ENCODE measurements at regions not wholly inside any gene's neighbourhood (a gene's known extent, or its start where the extent isn't known, plus 50 kb on each side); places are given as distances from the start of the nearest gene placed in this dataset.

DNA sequence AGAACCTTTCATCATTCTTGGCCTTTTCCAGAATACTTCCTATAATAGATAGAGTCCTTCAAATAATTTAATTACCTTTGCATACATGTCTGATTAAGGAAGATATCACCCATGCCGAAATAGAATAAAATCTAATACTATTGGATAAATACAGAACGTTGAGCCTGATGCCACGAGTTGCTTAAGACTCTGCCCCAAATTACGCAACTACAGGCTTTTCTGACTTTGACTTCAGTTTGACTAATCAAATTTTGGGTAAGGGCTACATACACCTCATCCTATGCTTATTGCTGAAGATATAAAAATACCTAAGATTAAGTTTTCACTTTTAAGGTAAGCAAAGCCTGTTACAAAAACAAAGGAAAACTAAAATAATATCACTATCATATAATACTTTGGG lies 1065.1 kb upstream of the NRXN1 start:
- TF ChIP-seq, protein P1, sequence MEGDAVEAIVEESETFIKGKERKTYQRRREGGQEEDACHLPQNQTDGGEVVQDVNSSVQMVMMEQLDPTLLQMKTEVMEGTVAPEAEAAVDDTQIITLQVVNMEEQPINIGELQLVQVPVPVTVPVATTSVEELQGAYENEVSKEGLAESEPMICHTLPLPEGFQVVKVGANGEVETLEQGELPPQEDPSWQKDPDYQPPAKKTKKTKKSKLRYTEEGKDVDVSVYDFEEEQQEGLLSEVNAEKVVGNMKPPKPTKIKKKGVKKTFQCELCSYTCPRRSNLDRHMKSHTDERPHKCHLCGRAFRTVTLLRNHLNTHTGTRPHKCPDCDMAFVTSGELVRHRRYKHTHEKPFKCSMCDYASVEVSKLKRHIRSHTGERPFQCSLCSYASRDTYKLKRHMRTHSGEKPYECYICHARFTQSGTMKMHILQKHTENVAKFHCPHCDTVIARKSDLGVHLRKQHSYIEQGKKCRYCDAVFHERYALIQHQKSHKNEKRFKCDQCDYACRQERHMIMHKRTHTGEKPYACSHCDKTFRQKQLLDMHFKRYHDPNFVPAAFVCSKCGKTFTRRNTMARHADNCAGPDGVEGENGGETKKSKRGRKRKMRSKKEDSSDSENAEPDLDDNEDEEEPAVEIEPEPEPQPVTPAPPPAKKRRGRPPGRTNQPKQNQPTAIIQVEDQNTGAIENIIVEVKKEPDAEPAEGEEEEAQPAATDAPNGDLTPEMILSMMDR (IDR thresholded peaks at IDR 0.05) = no peak
- DNase-seq (ENCODE audit: low spot score) = no peak
- no peak overlapping the region for H3K27ac ChIP-seq
- H3K4me3 ChIP-seq = no peak overlapping the region

DNA sequence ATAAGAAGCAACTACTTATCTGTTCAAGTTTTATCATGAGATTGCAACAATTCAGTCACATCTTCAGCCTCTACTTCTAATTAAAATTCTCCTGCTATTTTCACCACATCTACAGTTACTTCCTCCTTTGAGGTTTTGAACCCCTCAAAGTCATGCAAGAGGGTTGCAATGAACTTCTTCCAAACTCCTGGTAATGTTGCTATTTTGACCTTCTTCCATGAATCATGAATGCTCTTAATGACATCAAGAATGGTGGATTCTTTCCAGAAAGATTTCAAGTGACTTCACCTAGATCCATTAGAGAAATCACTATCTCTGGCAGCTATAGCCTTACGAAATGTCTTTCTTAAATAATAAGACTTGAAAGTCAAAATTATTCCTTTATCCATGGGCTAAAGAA lies 1052.8 kb upstream of the NRXN1 start:
- Histone ChIP-seq H3K27ac (no peak overlapping the region), H3K4me3 (no peak overlapping the region)
- TF ChIP-seq, protein P1 (IDR thresholded peaks at IDR 0.05) = no peak
- no peak for DNase-seq (ENCODE audit: low spot score)

DNA sequence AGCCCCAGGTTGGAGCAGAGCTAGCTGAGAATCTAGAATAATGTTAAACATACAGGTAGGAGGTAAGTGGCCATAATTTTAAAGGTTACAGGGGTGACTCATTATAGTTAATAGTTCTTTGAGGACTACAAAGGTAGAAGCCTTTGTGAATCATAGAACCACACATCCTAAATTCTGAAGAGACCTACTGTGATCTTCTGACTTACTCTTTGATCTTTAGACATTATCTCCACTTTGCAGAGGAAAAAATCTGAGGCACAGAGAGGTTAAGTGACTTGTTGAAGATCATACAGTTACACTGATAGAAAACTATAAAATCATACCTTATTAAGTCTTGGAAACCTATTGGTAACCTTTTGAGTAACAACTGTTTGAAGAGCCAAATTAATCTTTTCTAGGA lies 1051.3 kb upstream of the NRXN1 start:
- no peak overlapping the region for H3K27ac ChIP-seq
- no peak for DNase-seq (ENCODE audit: low spot score)
- TF ChIP-seq, protein P1 (IDR thresholded peaks at IDR 0.05) = no peak
- no peak overlapping the region for H3K4me3 ChIP-seq

DNA sequence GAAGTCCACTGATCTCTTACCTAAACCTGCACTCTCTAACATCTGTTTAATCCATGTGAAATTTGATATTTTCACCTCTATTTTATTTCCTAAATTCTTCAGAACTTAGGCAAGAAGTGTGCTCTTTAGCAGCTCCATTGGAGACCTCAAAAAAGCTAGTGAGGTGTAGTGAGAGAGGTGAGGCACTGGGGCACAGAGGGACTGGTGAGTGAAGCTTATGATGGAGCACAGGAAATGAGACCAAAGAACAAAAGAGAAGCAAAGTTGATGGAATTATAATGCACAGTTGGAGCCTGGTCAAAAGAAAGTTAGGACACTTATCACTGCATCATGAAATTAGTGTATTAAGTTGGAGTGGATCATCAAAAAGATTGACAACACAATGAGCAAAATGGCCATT lies 1050.7 kb upstream of the NRXN1 start:
- TF ChIP-seq, protein P1 (IDR thresholded peaks at IDR 0.05) = no peak
- Histone ChIP-seq H3K4me3 (no peak overlapping the region), H3K27ac (no peak overlapping the region)
- no peak for DNase-seq (ENCODE audit: low spot score)

DNA sequence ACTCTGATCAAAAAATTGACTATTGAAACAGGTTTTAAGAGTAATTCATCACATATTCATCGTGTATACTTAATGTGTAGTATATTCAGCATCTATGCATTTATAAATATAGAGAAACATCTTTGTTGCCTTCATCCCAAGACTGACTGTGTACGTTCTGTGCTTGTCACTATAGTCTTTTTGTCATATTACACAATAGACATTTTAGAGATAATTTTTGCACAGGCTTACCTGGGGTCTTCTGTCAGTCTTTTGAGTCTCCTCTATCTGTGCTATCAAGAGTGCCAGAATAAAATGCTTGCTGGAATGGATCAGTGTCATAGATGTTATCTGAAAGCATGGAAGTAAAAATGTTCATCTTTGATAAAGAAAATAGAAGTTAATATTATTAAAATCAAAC lies 1047.7 kb upstream of the NRXN1 start:
- TF ChIP-seq, protein P1 (IDR thresholded peaks at IDR 0.05) = no peak
- DNase-seq (ENCODE audit: low spot score) = no peak
- Histone ChIP-seq H3K27ac (no peak overlapping the region), H3K4me3 (no peak overlapping the region)

DNA sequence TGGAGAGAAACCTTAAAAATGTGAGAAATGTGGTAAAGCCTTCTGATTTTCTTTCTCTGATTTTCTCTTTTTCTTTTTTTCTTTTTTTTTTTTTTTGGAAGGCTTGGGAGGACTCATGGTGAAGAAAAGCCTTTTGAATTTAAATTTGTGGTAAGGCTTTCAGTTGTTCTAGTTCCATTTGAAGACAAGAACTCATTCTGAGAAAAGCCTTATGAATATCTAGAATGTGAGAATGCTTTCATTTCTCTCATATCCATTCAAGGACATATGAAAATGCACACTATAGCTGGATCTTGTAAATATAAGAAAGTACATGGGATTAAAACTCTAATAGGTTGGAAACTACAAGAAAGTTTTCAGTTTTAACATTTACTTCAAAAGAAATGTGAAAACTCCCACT lies 1045.2 kb upstream of the NRXN1 start:
- Histone ChIP-seq H3K4me3 (no peak overlapping the region), H3K27ac (no peak overlapping the region)
- TF ChIP-seq, protein P1 (IDR thresholded peaks at IDR 0.05) = no peak
- no peak for DNase-seq (ENCODE audit: low spot score)

DNA sequence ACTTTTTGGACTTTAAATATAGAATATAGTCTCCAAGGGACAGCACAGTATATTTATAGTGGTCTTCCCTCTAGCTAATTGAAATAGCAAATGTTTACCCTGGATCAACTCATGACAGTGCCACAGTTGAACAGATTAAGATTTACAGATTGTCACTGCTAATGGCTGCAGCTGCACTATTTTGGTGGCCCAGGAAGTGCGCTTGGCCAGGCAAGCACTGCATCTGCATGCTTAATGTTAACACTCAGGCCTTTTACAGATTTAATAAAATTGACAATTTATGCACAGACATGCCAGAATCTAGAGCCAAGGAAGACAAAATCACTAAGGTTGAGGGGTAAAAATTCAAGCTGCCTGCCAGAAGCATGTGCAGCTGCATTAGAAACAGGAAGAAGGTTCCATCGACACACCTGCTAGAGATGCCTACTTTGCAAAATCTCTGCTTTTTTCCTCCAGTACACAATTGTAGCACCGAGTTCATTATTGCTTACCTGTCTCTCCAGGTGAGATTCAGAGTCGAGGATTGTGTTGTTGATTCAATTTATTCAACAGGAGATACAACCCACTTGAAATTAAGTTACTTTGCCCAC lies 1042.3 kb upstream of the NRXN1 start:
- TF ChIP-seq, protein P1 (IDR thresholded peaks at IDR 0.05) = no peak
- DNase-seq (ENCODE audit: low spot score) = no peak
- H3K27ac ChIP-seq = no peak overlapping the region
- H3K4me3 ChIP-seq = no peak overlapping the region
